Common myeloid progenitor, CD34-positive (primary cell): ENCODE measurements at regions not wholly inside any gene's neighbourhood (a gene's known extent, or its start where the extent isn't known, plus 50 kb on each side); places are given as distances from the start of the nearest gene placed in this dataset.

Source experiments
- CTCF ChIA-PET: fragments of 350-600 bp; sonication (Branson Sonifier 250); formaldehyde crosslinking; loops from one replicate; lab custom pipeline; 2021; ENCODE audit warnings: antibody characterized with exemption; lab: Charles Lee
- POLR2A ChIA-PET: fragments of 350-600 bp; sonication (Branson Sonifier 250); formaldehyde crosslinking; loops from one replicate; lab custom pipeline; 2021; ENCODE audit warnings: antibody characterized with exemption; lab: Charles Lee
- DNase-seq, 3 donors: peaks; one replicate each; pipeline versions ENCODE4 v3.0.0 to v3.0.0-alpha.2; 2013
- H3K27ac ChIP-seq, 2 experiments: 1 replicate in 1 of 2; 2 replicates in 1 of 2; pipeline ENCODE4 v1.7.0; 2013; ENCODE audit warnings: inconsistent platforms in 2 of 2, low read length in 2 of 2, mild to moderate bottlenecking in 2 of 2, low read depth in 1 of 2, moderate library complexity in 1 of 2; ENCODE audit not compliant: severe bottlenecking in 2 of 2, insufficient read depth in 1 of 2, poor library complexity in 1 of 2
- H3K27me3 ChIP-seq, 5 experiments: replicated peaks in 2 of 5; 1 replicate in 3 of 5; 2 replicates in 2 of 5; pipeline versions ENCODE4 v1.6.1 to v1.7.0; 2013; ENCODE audit warnings: low read length in 4 of 5, mild to moderate bottlenecking in 2 of 5, moderate library complexity in 2 of 5, inconsistent platforms in 1 of 5; ENCODE audit not compliant: insufficient read depth in 5 of 5, control insufficient read depth in 4 of 5
- H3K36me3 ChIP-seq, 4 experiments: 1 replicate in 2 of 4; 2 replicates in 2 of 4; pipeline versions ENCODE4 v1.6.1 to v1.7.0; 2013; ENCODE audit warnings: low read length in 3 of 4, control low read depth in 1 of 4, mild to moderate bottlenecking in 1 of 4; ENCODE audit not compliant: control insufficient read depth in 4 of 4, insufficient read depth in 4 of 4
- H3K4me1 ChIP-seq, 4 experiments: 1 replicate in 3 of 4; 2 replicates in 1 of 4; pipeline versions ENCODE4 v1.6.1 to v1.7.1; 2013; ENCODE audit warnings: low read length in 3 of 4, mild to moderate bottlenecking in 3 of 4, control low read depth in 1 of 4, inconsistent platforms in 1 of 4, moderate library complexity in 1 of 4; ENCODE audit not compliant: control insufficient read depth in 4 of 4, insufficient read depth in 4 of 4; ENCODE audit errors: control extremely low read depth in 1 of 4
- H3K4me3 ChIP-seq, 7 experiments: 1 replicate in 4 of 7; 2 replicates in 3 of 7; pipeline versions ENCODE4 v1.5.1 to v1.7.0; 2013; ENCODE audit warnings: mild to moderate bottlenecking in 7 of 7, low read length in 6 of 7, moderate library complexity in 6 of 7, inconsistent platforms in 2 of 7, low read depth in 2 of 7, control low read depth in 1 of 7; ENCODE audit not compliant: insufficient read depth in 4 of 7, control insufficient read depth in 1 of 7; ENCODE audit errors: extremely low read depth in 1 of 7
- H3K9me3 ChIP-seq, 5 experiments: 1 replicate in 4 of 5; 2 replicates in 1 of 5; pipeline versions ENCODE4 v1.6.1 to v1.7.1; 2013; ENCODE audit warnings: low read length in 4 of 5, mild to moderate bottlenecking in 2 of 5, inconsistent platforms in 1 of 5, low read depth in 1 of 5, moderate library complexity in 1 of 5; ENCODE audit not compliant: control insufficient read depth in 4 of 5, insufficient read depth in 2 of 5; ENCODE audit errors: control extremely low read depth in 1 of 5
- WGBS: methylation state at CpG from one replicate; pipeline ENCODE4 v1.1.5; 2013; ENCODE audit not compliant: insufficient coverage; 5-methylcytosine and 5-hydroxymethylcytosine counted together

DNA sequence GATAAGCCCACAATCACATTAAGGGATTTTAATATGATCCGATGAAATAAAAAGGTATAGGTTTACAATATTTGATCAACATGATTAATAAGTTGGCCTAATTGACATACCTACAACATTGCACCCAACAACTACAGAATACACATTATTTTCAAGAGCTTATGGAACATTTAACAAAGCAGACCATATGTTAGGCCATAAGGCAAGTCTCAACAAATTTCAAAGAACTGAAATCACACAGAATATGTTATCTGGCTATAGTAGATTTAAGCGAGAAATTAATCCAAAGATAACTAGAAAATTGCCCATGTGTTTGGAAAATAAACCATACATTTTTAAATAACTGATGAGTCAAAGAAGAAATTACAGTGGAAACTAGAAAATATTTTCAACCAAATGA is 126.0 kb upstream of the KCNG1 start:
- Histone ChIP-seq H3K4me1 (no peaks in the 10 kb centered on the region), H3K27me3 (peaks cover 4 to 33% (median 6%) of the 10 kb centered on the region in 5 experiments), H3K36me3 (no peaks in the 10 kb centered on the region), H3K9me3 (peaks cover 0 to 12% (median 2%) of the 10 kb centered on the region in 5 experiments), H3K27ac (no peak overlapping the region), H3K4me3 (no peak overlapping the region)
- POLR2A ChIA-PET = no interaction called here
- no CpG with 5 or more reads among the region's 2 CpGs for WGBS
- no peak for DNase-seq
- CTCF ChIA-PET = no interaction called here

- no peak overlapping the region for H3K4me3 ChIP-seq
- ChIA-PET POLR2A (no interaction called here), CTCF (no interaction called here)
- no peak for DNase-seq
- 72% methylated on average over 2 of the region's 5 CpGs for WGBS
- no peak overlapping the region for H3K27ac ChIP-seq
- no peaks in the 10 kb centered on the region for H3K36me3 ChIP-seq
- peaks cover 0 to 12% (median 2%) of the 10 kb centered on the region in 5 experiments for H3K9me3 ChIP-seq
- H3K27me3 ChIP-seq = peaks cover 2 to 22% (median 11%) of the 10 kb centered on the region in 5 experiments
- H3K4me1 ChIP-seq = no peaks in the 10 kb centered on the region
Measured at GRCh38 chr20:51144476-51144875, 121.6 kb upstream of the KCNG1 start.

DNA sequence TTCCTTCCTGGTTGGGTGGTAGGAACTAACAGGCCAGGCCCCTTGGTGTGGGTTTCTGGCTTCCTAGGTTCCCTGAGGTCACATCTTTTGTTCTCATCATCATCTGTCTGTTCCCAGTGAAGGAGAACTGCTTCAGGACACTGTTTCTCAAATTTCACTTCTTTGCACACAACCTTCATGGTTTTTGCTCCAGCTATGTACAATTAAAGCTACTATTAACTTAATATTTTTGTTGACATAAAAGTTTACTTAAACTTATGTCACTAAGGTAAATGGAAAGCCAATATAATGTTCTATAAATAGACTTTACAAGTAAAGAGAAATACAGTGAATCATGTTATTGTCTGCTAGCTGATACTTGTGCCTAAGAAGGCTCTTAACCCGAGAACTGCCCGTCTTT is 120.7 kb upstream of the KCNG1 start:
- 100% methylated on average over 1 of the region's 2 CpGs for WGBS
- Histone ChIP-seq H3K4me1 (no peaks in the 10 kb centered on the region), H3K27me3 (peaks cover 2 to 22% (median 11%) of the 10 kb centered on the region in 5 experiments), H3K9me3 (peaks cover 0 to 12% (median 2%) of the 10 kb centered on the region in 5 experiments), H3K27ac (no peak overlapping the region), H3K36me3 (no peaks in the 10 kb centered on the region), H3K4me3 (no peak overlapping the region)
- DNase-seq = no peak
- CTCF ChIA-PET = no interaction called here
- POLR2A ChIA-PET = no interaction called here

GRCh38 chr20:51142448-51142847 is 119.5 kb upstream of the KCNG1 start:
- Histone ChIP-seq H3K27ac (no peak overlapping the region), H3K9me3 (peaks cover 0 to 12% (median 2%) of the 10 kb centered on the region in 5 experiments), H3K27me3 (peaks cover 1 to 20% (median 11%) of the 10 kb centered on the region in 5 experiments), H3K4me3 (no peak overlapping the region), H3K4me1 (no peaks in the 10 kb centered on the region), H3K36me3 (no peaks in the 10 kb centered on the region)
- DNase-seq = no peak
- ChIA-PET POLR2A (no interaction called here), CTCF (interaction anchor here (1.2 kb wide), 1 partner anchor 13 kb away, joined by 3 read pairs; no protein-coding TSS in a partner anchor)
- 81% methylated on average over 5 of the region's 7 CpGs for WGBS

- Histone ChIP-seq H3K27me3 (peaks cover 2 to 20% (median 11%) of the 10 kb centered on the region in 5 experiments), H3K4me3 (no peak overlapping the region), H3K36me3 (no peaks in the 10 kb centered on the region), H3K4me1 (no peaks in the 10 kb centered on the region), H3K9me3 (peaks cover 0 to 6% (median 2%) of the 10 kb centered on the region in 5 experiments), H3K27ac (no peak overlapping the region)
- DNase-seq = no peak
- CTCF ChIA-PET = no interaction called here
- POLR2A ChIA-PET = no interaction called here
- WGBS = 96% methylated on average over 7 of the region's 7 CpGs
Measured at GRCh38 chr20:51140671-51141070, 117.8 kb upstream of the KCNG1 start.

DNA sequence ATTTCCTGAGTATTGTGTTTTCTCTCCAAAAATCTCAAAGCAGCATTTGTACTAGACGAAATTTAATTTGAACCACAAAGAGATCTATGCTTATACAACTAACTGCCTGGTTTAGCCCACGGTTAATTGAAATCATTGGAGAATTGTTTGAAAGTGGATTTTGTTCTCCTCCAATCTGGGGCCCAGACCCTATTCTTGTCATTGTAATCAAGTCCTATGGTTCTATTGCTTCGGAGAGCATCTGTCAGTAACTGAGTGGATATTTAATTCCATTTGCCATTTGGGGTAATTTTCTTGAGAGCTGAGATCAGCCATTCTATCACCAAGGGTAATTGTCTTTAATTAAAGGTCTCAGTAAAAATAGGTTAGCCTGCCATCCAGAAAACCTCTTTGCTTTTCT is 117.0 kb upstream of the KCNG1 start:
- Histone ChIP-seq H3K27me3 (peaks cover 2 to 20% (median 11%) of the 10 kb centered on the region in 5 experiments), H3K36me3 (no peaks in the 10 kb centered on the region), H3K4me1 (no peaks in the 10 kb centered on the region), H3K4me3 (no peak overlapping the region), H3K9me3 (peaks cover 0 to 2% (median 0%) of the 10 kb centered on the region in 5 experiments), H3K27ac (no peak overlapping the region)
- CTCF ChIA-PET = no interaction called here
- WGBS = 87% methylated on average over 3 of the region's 3 CpGs
- no peak for DNase-seq
- POLR2A ChIA-PET = no interaction called here

DNA sequence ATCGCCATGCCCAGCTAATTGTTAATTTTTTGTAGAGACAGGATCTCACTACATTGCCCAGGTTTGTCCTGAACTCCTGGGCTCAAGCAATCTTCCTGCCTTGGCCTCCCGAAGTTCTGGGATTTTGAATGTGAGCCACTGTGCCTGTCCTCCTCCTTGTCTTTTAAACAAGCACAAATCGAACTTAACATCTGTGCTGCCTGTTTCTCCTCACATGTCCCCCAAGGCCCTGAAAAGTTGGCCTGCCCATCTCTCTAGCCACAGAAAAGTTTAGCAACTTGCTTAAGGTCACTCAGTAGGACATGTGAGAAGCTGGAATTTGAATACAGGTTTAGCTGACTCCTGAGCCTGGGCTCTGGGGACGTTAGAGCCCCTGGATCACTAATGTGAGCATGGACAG is 115.7 kb upstream of the KCNG1 start:
- Histone ChIP-seq H3K36me3 (no peaks in the 10 kb centered on the region), H3K27me3 (peaks cover 2 to 10% (median 6%) of the 10 kb centered on the region in 5 experiments), H3K27ac (no peak overlapping the region), H3K4me1 (no peaks in the 10 kb centered on the region), H3K4me3 (no peak overlapping the region), H3K9me3 (no peaks in the 10 kb centered on the region)
- DNase-seq = no peak
- CTCF ChIA-PET = no interaction called here
- 86% methylated on average over 4 of the region's 4 CpGs for WGBS
- POLR2A ChIA-PET = no interaction called here
